Endodermal cell (in vitro differentiated cells): ENCODE measurements at regions not wholly inside any gene's neighbourhood (a gene's known extent, or its start where the extent isn't known, plus 50 kb on each side); places are given as distances from the start of the nearest gene placed in this dataset.

Source experiments
- DNase-seq: peaks from one replicate; pipeline ENCODE4 v3.0.0-alpha.2; 2017
- H3K27ac ChIP-seq: 2 replicates; pipeline ENCODE4 v1.5.1; 2013; ENCODE audit warnings: mild to moderate bottlenecking, low read depth, low read length, moderate library complexity
- H3K27me3 ChIP-seq: 2 replicates; pipeline ENCODE4 v1.6.1; 2013; ENCODE audit warnings: mild to moderate bottlenecking, low read length, moderate library complexity; ENCODE audit not compliant: insufficient read depth, control insufficient read depth, poor library complexity, severe bottlenecking
- H3K36me3 ChIP-seq: 2 replicates; pipeline ENCODE4 v1.7.0; 2013; ENCODE audit warnings: mild to moderate bottlenecking, low read length, moderate library complexity; ENCODE audit not compliant: control insufficient read depth, insufficient read depth
- H3K4me1 ChIP-seq: one replicate; pipeline ENCODE4 v1.7.0; 2013; ENCODE audit warnings: low read length; ENCODE audit not compliant: control insufficient read depth, insufficient read depth
- H3K4me3 ChIP-seq: 2 replicates; pipeline ENCODE4 v1.5.1; 2013; ENCODE audit warnings: mild to moderate bottlenecking, low read length, moderate library complexity
- H3K9ac ChIP-seq: 2 replicates; pipeline ENCODE4 v1.6.1; 2013; ENCODE audit warnings: mild to moderate bottlenecking, low read length, moderate library complexity; ENCODE audit not compliant: poor library complexity, severe bottlenecking; ENCODE audit errors: extremely low read depth
- H3K9me3 ChIP-seq: 2 replicates; pipeline ENCODE4 v1.6.1; 2013; ENCODE audit warnings: mild to moderate bottlenecking, low read length, moderate library complexity; ENCODE audit not compliant: control insufficient read depth
- H3K27ac Mint-ChIP-seq: 2 replicates; pipeline ENCODE4 v1.8.0; 2020; ENCODE audit warnings: mixed read lengths
- H3K27me3 Mint-ChIP-seq: 2 replicates; pipeline ENCODE4 v1.8.0; 2021; ENCODE audit warnings: mild to moderate bottlenecking, mixed read lengths; ENCODE audit not compliant: insufficient read depth
- H3K36me3 Mint-ChIP-seq: 2 replicates; pipeline ENCODE4 v1.8.0; 2020; ENCODE audit warnings: low read depth, mixed read lengths
- H3K4me1 Mint-ChIP-seq: 2 replicates; pipeline ENCODE4 v1.8.0; 2020; ENCODE audit warnings: mixed read lengths
- H3K4me3 Mint-ChIP-seq: 2 replicates; pipeline ENCODE4 v1.8.0; 2020; ENCODE audit warnings: mild to moderate bottlenecking, moderate library complexity, mixed read lengths
- H3K9me3 Mint-ChIP-seq: 2 replicates; pipeline ENCODE4 v1.8.0; 2020; ENCODE audit warnings: mild to moderate bottlenecking, mixed read lengths
- WGBS, 2 experiments: methylation state at CpG; one replicate each; pipeline versions ENCODE4 v1.1.5 to v1.1.7; 2013; ENCODE audit warnings: missing lambda C conversion rate in 2 of 2, mixed read lengths in 1 of 2; ENCODE audit not compliant: insufficient coverage in 1 of 2, insufficient read length in 1 of 2; 5-methylcytosine and 5-hydroxymethylcytosine counted together
- TF ChIP-seq, protein P1 (sequence below): fragments of 200-600 bp; sonication (generic); conservative IDR thresholded peaks from 2 replicates; pipeline ENCODE4 v1.5.0; 2021; ENCODE audit warnings: antibody characterized with exemption, mild to moderate bottlenecking

DNA sequence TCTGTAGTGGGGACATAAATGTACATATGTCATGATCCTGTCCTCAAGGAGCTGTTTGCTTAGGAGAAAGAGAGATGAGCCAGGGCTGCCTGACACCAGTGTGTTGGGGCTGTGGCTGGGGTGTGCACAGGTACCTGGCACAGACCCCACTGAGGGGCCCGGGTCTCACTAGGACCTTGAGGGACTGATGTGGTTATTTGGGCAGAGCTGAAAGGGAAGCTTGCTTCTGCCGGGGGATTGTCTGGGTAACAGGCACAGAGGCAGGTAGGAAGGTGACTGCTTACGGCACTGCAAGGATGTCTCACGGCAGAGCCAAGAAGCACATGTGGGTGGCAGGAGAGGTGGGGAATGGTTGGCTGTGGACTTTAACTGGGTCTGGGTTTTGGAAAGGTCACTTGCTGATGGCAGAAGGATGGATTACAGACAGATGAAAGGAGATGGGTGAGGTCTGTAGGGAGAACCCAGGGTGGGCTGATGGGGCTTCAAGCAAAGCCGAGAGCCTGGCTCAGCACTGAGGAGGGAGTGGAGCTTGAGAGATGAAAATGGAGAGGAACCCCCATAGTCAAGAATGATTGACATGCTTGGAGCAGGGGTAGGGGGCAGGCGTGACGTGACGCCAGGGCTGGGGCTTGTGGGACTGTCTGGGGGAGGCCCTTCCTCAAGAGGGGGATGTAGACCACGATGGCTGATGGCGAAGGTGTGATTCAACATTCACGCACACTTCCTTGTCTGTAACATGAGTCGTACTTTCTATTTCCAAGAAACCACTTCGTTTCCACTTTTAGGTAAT lies 207.7 kb upstream of the SHH start:
- Mint-ChIP-seq H3K36me3 (no peaks in the 10 kb centered on the region), H3K4me3 (no peak overlapping the region), H3K27ac (no peak overlapping the region), H3K4me1 (no peaks in the 10 kb centered on the region), H3K27me3 (no peaks in the 10 kb centered on the region), H3K9me3 (no peaks in the 10 kb centered on the region)
- no peak overlapping the region for H3K9ac ChIP-seq
- no peaks in the 10 kb centered on the region for H3K4me1 ChIP-seq
- H3K4me3 ChIP-seq = no peak overlapping the region
- TF ChIP-seq, protein P1, sequence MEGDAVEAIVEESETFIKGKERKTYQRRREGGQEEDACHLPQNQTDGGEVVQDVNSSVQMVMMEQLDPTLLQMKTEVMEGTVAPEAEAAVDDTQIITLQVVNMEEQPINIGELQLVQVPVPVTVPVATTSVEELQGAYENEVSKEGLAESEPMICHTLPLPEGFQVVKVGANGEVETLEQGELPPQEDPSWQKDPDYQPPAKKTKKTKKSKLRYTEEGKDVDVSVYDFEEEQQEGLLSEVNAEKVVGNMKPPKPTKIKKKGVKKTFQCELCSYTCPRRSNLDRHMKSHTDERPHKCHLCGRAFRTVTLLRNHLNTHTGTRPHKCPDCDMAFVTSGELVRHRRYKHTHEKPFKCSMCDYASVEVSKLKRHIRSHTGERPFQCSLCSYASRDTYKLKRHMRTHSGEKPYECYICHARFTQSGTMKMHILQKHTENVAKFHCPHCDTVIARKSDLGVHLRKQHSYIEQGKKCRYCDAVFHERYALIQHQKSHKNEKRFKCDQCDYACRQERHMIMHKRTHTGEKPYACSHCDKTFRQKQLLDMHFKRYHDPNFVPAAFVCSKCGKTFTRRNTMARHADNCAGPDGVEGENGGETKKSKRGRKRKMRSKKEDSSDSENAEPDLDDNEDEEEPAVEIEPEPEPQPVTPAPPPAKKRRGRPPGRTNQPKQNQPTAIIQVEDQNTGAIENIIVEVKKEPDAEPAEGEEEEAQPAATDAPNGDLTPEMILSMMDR = no peak
- peak; percentile 9 for DNase-seq
- H3K36me3 ChIP-seq = no peaks in the 10 kb centered on the region
- no peaks in the 10 kb centered on the region for H3K9me3 ChIP-seq
- 92 to 95% methylated on average over 9 to 13 of the region's 13 CpGs for WGBS, 2 experiments
- no peaks in the 10 kb centered on the region for H3K27me3 ChIP-seq
- no peak overlapping the region for H3K27ac ChIP-seq

DNA sequence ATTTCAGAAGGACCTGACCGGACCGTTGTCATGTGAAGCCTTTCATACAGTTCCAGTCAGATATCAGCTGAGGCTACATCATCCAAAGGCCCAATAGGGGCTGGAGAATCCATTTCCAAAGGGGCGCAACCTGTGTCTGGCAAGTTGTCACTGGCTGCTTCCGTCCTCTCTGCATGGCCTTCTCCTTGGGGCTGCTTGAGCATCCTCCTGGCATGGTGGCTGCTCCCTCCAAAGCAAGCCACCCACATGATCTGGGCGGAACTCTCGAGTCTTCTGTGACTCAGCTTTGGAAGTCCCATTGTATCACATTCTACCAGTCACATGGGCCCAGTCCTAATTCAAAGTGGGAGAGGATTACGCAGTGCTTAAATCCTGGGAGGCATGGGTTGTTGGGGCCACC lies 207.0 kb upstream of the SHH start:
- Histone ChIP-seq H3K4me3 (no peak overlapping the region), H3K9me3 (no peaks in the 10 kb centered on the region), H3K9ac (no peak overlapping the region), H3K27ac (no peak overlapping the region), H3K4me1 (no peaks in the 10 kb centered on the region), H3K27me3 (no peaks in the 10 kb centered on the region), H3K36me3 (no peaks in the 10 kb centered on the region)
- Mint-ChIP-seq H3K27me3 (peaks cover under 1% of the 10 kb centered on the region), H3K27ac (no peak overlapping the region), H3K9me3 (no peaks in the 10 kb centered on the region), H3K4me3 (no peak overlapping the region), H3K36me3 (no peaks in the 10 kb centered on the region), H3K4me1 (peaks cover 1% of the 10 kb centered on the region)
- WGBS, 2 experiments = 50 to 81% methylated on average over 2 to 7 of the region's 7 CpGs
- peak; percentile 17 for DNase-seq
- TF ChIP-seq, protein P1 = no peak

DNA sequence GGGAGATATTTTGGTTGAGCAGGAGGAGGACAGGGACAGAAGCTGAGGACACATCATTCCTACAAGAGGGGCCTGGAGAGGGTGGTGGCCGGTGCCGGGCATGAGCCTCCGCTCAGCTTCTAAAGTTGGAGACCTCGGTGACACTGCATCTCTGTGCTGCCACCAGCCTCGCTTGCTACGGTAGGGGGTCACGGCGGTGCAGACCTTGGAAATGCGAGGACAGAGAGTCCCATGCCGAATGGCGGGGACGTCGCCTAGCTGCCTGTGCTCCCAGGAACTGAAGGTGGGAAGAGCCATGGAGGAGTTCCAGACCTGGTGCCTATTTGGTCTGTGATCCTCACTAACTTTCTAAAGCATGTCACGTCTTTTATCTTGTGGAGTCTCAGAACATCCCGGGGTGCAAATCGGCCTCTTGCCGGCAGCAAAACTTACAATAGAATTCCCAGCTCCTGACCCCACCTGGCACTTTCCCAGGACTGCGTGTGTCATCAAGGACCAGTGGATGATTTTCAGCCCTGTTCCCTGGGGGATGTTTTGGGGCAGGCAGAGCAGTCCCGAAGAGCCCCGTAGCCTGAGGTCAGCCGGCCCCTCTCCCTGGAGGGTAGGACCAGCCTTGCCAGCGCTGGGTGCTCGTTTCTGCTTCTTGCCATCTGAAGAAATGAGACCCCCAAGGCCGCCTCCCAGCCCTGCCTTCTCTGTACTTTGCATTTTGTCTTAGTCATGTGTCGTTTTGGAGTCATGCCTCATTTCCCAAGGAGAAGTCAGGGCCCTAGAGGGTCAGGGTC lies 205.8 kb upstream of the SHH start:
- DNase-seq = peak; percentile 22
- no peaks in the 10 kb centered on the region for H3K36me3 ChIP-seq
- H3K4me3 ChIP-seq = no peak overlapping the region
- no peak overlapping the region for H3K27ac Mint-ChIP-seq
- peaks cover 4% of the 10 kb centered on the region for H3K9me3 Mint-ChIP-seq
- H3K27me3 ChIP-seq = no peaks in the 10 kb centered on the region
- no peaks in the 10 kb centered on the region for H3K9me3 ChIP-seq
- no peak overlapping the region for H3K27ac ChIP-seq
- TF ChIP-seq, protein P1 = no peak
- peaks cover 1% of the 10 kb centered on the region for H3K27me3 Mint-ChIP-seq
- 92 to 96% methylated on average over 14 to 25 of the region's 25 CpGs for WGBS, 2 experiments
- H3K4me3 Mint-ChIP-seq = no peak overlapping the region
- H3K36me3 Mint-ChIP-seq = no peaks in the 10 kb centered on the region
- H3K4me1 Mint-ChIP-seq = peaks cover 4% of the 10 kb centered on the region
- no peaks in the 10 kb centered on the region for H3K4me1 ChIP-seq
- no peak overlapping the region for H3K9ac ChIP-seq
